GM18867 (cell line): ENCODE measurements at regions not wholly inside any gene's neighbourhood (a gene's known extent, or its start where the extent isn't known, plus 50 kb on each side); places are given as distances from the start of the nearest gene placed in this dataset.

Source experiments
- ATAC-seq: cut with Tn5 transposase; IDR thresholded peaks from one replicate; pipeline ENCODE4 v1.9.1; 2021; ENCODE audit warnings: mild to moderate bottlenecking, moderate library complexity; ENCODE audit not compliant: unreplicated experiment

- ATAC-seq, result no peak
Measured at GRCh38 chr2:20523073-20523798, 76.4 kb downstream of the RHOB start.

- no peak for ATAC-seq
Measured at GRCh38 chr2:20523799-20524187, 76.9 kb downstream of the RHOB start.

GRCh38 chr2:20524412-20525040 lies 77.7 kb downstream of the RHOB start:
- ATAC-seq, result peak; percentile 78

GRCh38 chr2:20525041-20526035 lies 78.5 kb downstream of the RHOB start:
- ATAC-seq, result peak; percentile 89

- no peak for ATAC-seq
Measured at GRCh38 chr2:20526160-20526559, 79.3 kb downstream of the RHOB start.

- ATAC-seq, result no peak
Measured at GRCh38 chr2:20526708-20527107, 79.8 kb downstream of the RHOB start.

- ATAC-seq, result no peak
Measured at GRCh38 chr2:20528713-20529112, 81.8 kb downstream of the RHOB start.

- no peak for ATAC-seq
Measured at GRCh38 chr2:20530520-20530919, 83.6 kb downstream of the RHOB start.

GRCh38 chr2:20531633-20532262 lies 84.9 kb downstream of the RHOB start:
- no peak for ATAC-seq

- ATAC-seq, result no peak
Measured at GRCh38 chr2:20532634-20533437, 86.0 kb downstream of the RHOB start.

GRCh38 chr2:20533993-20534622 lies 87.2 kb downstream of the RHOB start:
- ATAC-seq, result no peak

- ATAC-seq, result no peak
Measured at GRCh38 chr2:20534913-20535801, 88.3 kb downstream of the RHOB start.

- no peak for ATAC-seq
Measured at GRCh38 chr2:20536619-20537422, 89.9 kb downstream of the RHOB start.

- ATAC-seq, result no peak
Measured at GRCh38 chr2:20537423-20538307, 90.8 kb downstream of the RHOB start.

GRCh38 chr2:20538308-20539132 lies 91.6 kb downstream of the RHOB start:
- no peak for ATAC-seq

- no peak for ATAC-seq
Measured at GRCh38 chr2:20539133-20539719, 92.4 kb downstream of the RHOB start.
